SK-N-SH treated with all-trans-retinoic acid at 6 μM for 48 hours (cell line): ENCODE measurements at regions not wholly inside any gene's neighbourhood (a gene's known extent, or its start where the extent isn't known, plus 50 kb on each side); places are given as distances from the start of the nearest gene placed in this dataset.

Source experiments
- CREB5 ChIP-seq: fragments of 250-450 bp; sonication (Bioruptor Pico); IDR thresholded peaks from 2 replicates; pipeline ENCODE4 v1.5.1; 2020; ENCODE audit warnings: low read depth, mild to moderate bottlenecking, moderate library complexity
- TCF4 ChIP-seq: fragments of 250-450 bp; sonication (Bioruptor Pico); IDR thresholded peaks from 2 replicates; pipeline ENCODE4 v1.8.0; 2021; ENCODE audit warnings: mild to moderate bottlenecking, moderate library complexity, borderline replicate concordance
- ZC3H10 ChIP-seq: fragments of 250-450 bp; sonication (Bioruptor Pico); IDR thresholded peaks from 2 replicates; pipeline ENCODE4 v1.5.1; 2021; ENCODE audit warnings: mild to moderate bottlenecking, moderate library complexity
- ZFP3 ChIP-seq: fragments of 250-450 bp; sonication (Bioruptor Pico); IDR thresholded peaks from 2 replicates; pipeline ENCODE4 v1.5.0; 2020; ENCODE audit warnings: mild to moderate bottlenecking, moderate library complexity

GRCh38 chr13:52975161-52975560 is 53.5 kb upstream of the OLFM4 start:
- TF ChIP-seq ZC3H10 (CRISPR knock-in tag): no peak
- no peak for TF ChIP-seq TCF4 (CRISPR knock-in tag)
- no peak for TF ChIP-seq CREB5 (CRISPR knock-in tag)
- no peak for TF ChIP-seq ZFP3 (CRISPR knock-in tag)
